HepG2 (cell line): ENCODE measurements at regions not wholly inside any gene's neighbourhood (a gene's known extent, or its start where the extent isn't known, plus 50 kb on each side); places are given as distances from the start of the nearest gene placed in this dataset.

Experiments used
- REST ChIP-seq, 2 experiments: IDR thresholded peaks; 2 replicates each; pipeline ENCODE4 v1.6.1; 2011 to 2012; ENCODE audit warnings: low read length in 2 of 2, borderline replicate concordance in 1 of 2, low read depth in 1 of 2, mild to moderate bottlenecking in 1 of 2, moderate library complexity in 1 of 2
- ZNF263 ChIP-seq: sonication (generic); formaldehyde crosslinking; IDR thresholded peaks from 2 replicates; pipeline ENCODE4 v1.4.0; 2020; ENCODE audit warnings: missing genetic modification reagents
- ZNF280D ChIP-seq: sonication (generic); formaldehyde crosslinking; IDR thresholded peaks from 2 replicates; pipeline ENCODE4 v1.5.1; 2020; ENCODE audit warnings: mild to moderate bottlenecking, missing genetic modification reagents

- TF ChIP-seq REST (IDR thresholded peaks at IDR 0.05; ENCODE audit: borderline replicate concordance in 1 of 2, low read depth in 1 of 2, low read length in 2 of 2) (no peak), ZNF280D (CRISPR knock-in tag) (no peak), ZNF263 (CRISPR knock-in tag) (no peak)
Observed at GRCh38 chr14:82403987-82404386, 870.3 kb upstream of the SEL1L start.
